K562 (cell line): ENCODE measurements at regions not wholly inside any gene's neighbourhood (a gene's known extent, or its start where the extent isn't known, plus 50 kb on each side); places are given as distances from the start of the nearest gene placed in this dataset.

Source experiments
- ATAC-seq: fragments of 200-7000 bp; cut with Tn5 transposase; 3 replicates; pipeline ENCODE4 v1.9.1; 2020; ENCODE audit warnings: moderate library complexity
- BruUV-seq: library from RNA; stranded (reverse); fragments of 400-500 nt; replicated peaks from 2 replicates; lab custom pipeline; 2021; lab: Mats Ljungman, UMichigan
- CTCF ChIA-PET: fragments of 300-600 bp; formaldehyde crosslinking; extraction: SDS; loops from one replicate; lab custom pipeline; 2021; ENCODE audit warnings: low intra/inter-chr PET ratio; lab: Yijun Ruan, JAX
- POLR2A ChIA-PET: fragments of 300-600, 350-650 bp; sonication (Branson Sonifier 250); formaldehyde crosslinking; extraction: SDS; loops from one replicate; lab custom pipeline; 2021; ENCODE audit warnings: antibody characterized with exemption, inconsistent platforms; lab: Yijun Ruan, JAX
- DNase-seq, 4 experiments: peaks; one replicate each; pipeline versions ENCODE4 v3.0.0 to v3.0.0-alpha.2; 2011 to 2018; ENCODE audit warnings: low spot score in 3 of 4, mixed read lengths in 3 of 4; ENCODE audit errors: extremely low read depth in 1 of 4
- FAIRE-seq: peaks from 2 replicates; lab custom pipeline; 2011; peaks lifted over from hg19 to GRCh38; lab: Jason Lieb, UNC
- H2AFZ ChIP-seq: 2 replicates; pipeline ENCODE4 v1.6.0; 2011; ENCODE audit warnings: low read depth, low read length, control low read depth, inconsistent platforms
- H3K27ac ChIP-seq: fragments of 200-600 bp; 3 replicates; pipeline ENCODE4 v1.8.0; 2011; ENCODE audit warnings: low read depth, mild to moderate bottlenecking, control low read depth, inconsistent platforms, low read length, moderate library complexity, mixed read lengths; ENCODE audit errors: extremely low read depth
- H3K27me3 ChIP-seq, 2 experiments: fragments of 300-600 bp in 1 of 2; 2 replicates in 1 of 2; 3 replicates in 1 of 2; pipeline versions ENCODE4 v1.6.0 to v1.8.0; 2011; ENCODE audit warnings: inconsistent platforms in 2 of 2, low read length in 2 of 2, mild to moderate bottlenecking in 1 of 2, mixed read lengths in 1 of 2, moderate library complexity in 1 of 2; ENCODE audit not compliant: control insufficient read depth in 2 of 2, insufficient read depth in 2 of 2
- H3K36me3 ChIP-seq: fragments of 300-600 bp; 3 replicates; pipeline ENCODE4 v1.8.0; 2011; ENCODE audit warnings: mild to moderate bottlenecking, low read length, inconsistent platforms; ENCODE audit not compliant: control insufficient read depth, insufficient read depth
- H3K4me1 ChIP-seq, 2 experiments: fragments of 200-600 bp in 1 of 2; replicated peaks in 1 of 2; 2 replicates in 1 of 2; 3 replicates in 1 of 2; pipeline versions ENCODE4 v1.5.1 to v1.8.0; 2011; ENCODE audit warnings: inconsistent platforms in 2 of 2, low read length in 2 of 2, mild to moderate bottlenecking in 1 of 2, mixed read lengths in 1 of 2, moderate library complexity in 1 of 2; ENCODE audit not compliant: control insufficient read depth in 2 of 2, insufficient read depth in 2 of 2
- H3K4me2 ChIP-seq: 2 replicates; pipeline ENCODE4 v1.6.1; 2011; ENCODE audit warnings: low read length, control low read depth, inconsistent platforms, mixed read lengths; ENCODE audit not compliant: insufficient read depth
- H3K4me3 ChIP-seq: fragments of 200-600 bp; sonication (generic), shearing (Covaris generic); 2 replicates; pipeline ENCODE4 v1.5.1; 2016; ENCODE audit warnings: control low read depth, inconsistent platforms
- H3K79me2 ChIP-seq: fragments of 200-600 bp; 3 replicates; pipeline ENCODE4 v1.8.0; 2011; ENCODE audit warnings: low read length, inconsistent platforms; ENCODE audit not compliant: control insufficient read depth, insufficient read depth
- H3K9ac ChIP-seq, 2 experiments: 2 replicates each; pipeline versions ENCODE4 v1.6.0 to v1.6.1; 2011; ENCODE audit warnings: low read depth in 2 of 2, low read length in 2 of 2, control low read depth in 1 of 2, inconsistent platforms in 1 of 2, mild to moderate bottlenecking in 1 of 2, mixed read lengths in 1 of 2; ENCODE audit not compliant: insufficient read depth in 1 of 2
- H3K9me1 ChIP-seq: one replicate; pipeline ENCODE4 v1.6.0; 2011; ENCODE audit warnings: inconsistent platforms, mild to moderate bottlenecking, low read length, moderate library complexity; ENCODE audit not compliant: control insufficient read depth, insufficient read depth
- H3K9me3 ChIP-seq: replicated peaks from 2 replicates; pipeline ENCODE4 v1.5.1; 2011; ENCODE audit warnings: low read depth, low read length, inconsistent platforms; ENCODE audit not compliant: control insufficient read depth, insufficient read depth
- H4K20me1 ChIP-seq: replicated peaks from 2 replicates; pipeline ENCODE4 v1.6.1; 2011; ENCODE audit warnings: low read length, inconsistent platforms, mixed read lengths; ENCODE audit not compliant: control insufficient read depth, insufficient read depth
- ATF2 ChIP-seq: sonication (generic); formaldehyde crosslinking; IDR thresholded peaks from 2 replicates; pipeline ENCODE4 v1.8.1; 2022; ENCODE audit warnings: missing genetic modification reagents
- DEAF1 ChIP-seq: fragments of 450-650 bp; formaldehyde crosslinking; IDR thresholded peaks from 2 replicates; pipeline ENCODE4 v1.4.0; 2020; ENCODE audit warnings: mild to moderate bottlenecking, moderate library complexity
- HEY1 ChIP-seq: fragments of 250-450 bp; sonication (Bioruptor Pico); IDR thresholded peaks from 2 replicates; pipeline ENCODE4 v1.5.0; 2020; ENCODE audit warnings: mild to moderate bottlenecking, moderate library complexity, borderline replicate concordance
- KAT2B ChIP-seq: IDR thresholded peaks from one replicate; pipeline ENCODE4 v1.6.1; 2012; ENCODE audit warnings: low read depth, mild to moderate bottlenecking, control low read depth, inconsistent platforms, low read length, moderate library complexity
- MCM7 ChIP-seq, 2 experiments: fragments of 450-650 bp; IDR thresholded peaks; 2 replicates each; pipeline ENCODE4 v1.6.1; 2016 to 2018
- RNF2 ChIP-seq: sonication (generic); IDR thresholded peaks from 2 replicates; pipeline ENCODE4 v1.6.1; 2016
- STAT6 ChIP-seq: sonication (generic); formaldehyde crosslinking; IDR thresholded peaks from 2 replicates; pipeline ENCODE4 v1.8.1; 2023; ENCODE audit warnings: mild to moderate bottlenecking, missing genetic modification reagents
- TCFL5 ChIP-seq: fragments of 250-450 bp; sonication (Bioruptor Pico); conservative IDR thresholded peaks from 2 replicates; pipeline ENCODE4 v1.6.1; 2021; ENCODE audit warnings: mild to moderate bottlenecking, moderate library complexity, matching md5 sums
- XRCC3 ChIP-seq: fragments of 450-650 bp; IDR thresholded peaks from 2 replicates; pipeline ENCODE4 v1.6.1; 2017; ENCODE audit warnings: mild to moderate bottlenecking, moderate library complexity
- ZC3H11A ChIP-seq: IDR thresholded peaks from 2 replicates; pipeline ENCODE4 v1.6.1; 2012; ENCODE audit warnings: low read depth, low read length, improper control_type of control experiment
- ZNF24 ChIP-seq: fragments of 450-650 bp; IDR thresholded peaks from 2 replicates; pipeline ENCODE4 v1.6.1; 2016
- ZNF280B ChIP-seq: fragments of 250-450 bp; sonication (Bioruptor Pico); IDR thresholded peaks from 2 replicates; pipeline ENCODE4 v1.5.1; 2021; ENCODE audit warnings: mild to moderate bottlenecking
- ZNF436 ChIP-seq: fragments of 250-450, 450-650 bp; sonication (Bioruptor Pico); formaldehyde crosslinking; IDR thresholded peaks from 2 replicates; pipeline ENCODE4 v1.7.0; 2020; ENCODE audit warnings: mild to moderate bottlenecking
- WGBS: fragments of 100-300 bp; shearing (Covaris generic); methylation state at CpG from one replicate; pipeline ENCODE4 v1.1.6; 2016; ENCODE audit warnings: low coverage, mixed read lengths; ENCODE audit not compliant: insufficient coverage; ENCODE audit errors: missing lambda C conversion rate; 5-methylcytosine and 5-hydroxymethylcytosine counted together
- in situ Hi-C: fragments of 300-500 bp; cut with MboI; formaldehyde crosslinking; loops from 4 replicates; pipeline ENCODE4 v1.15.0; 2018; ENCODE audit warnings: inconsistent platforms, mixed read lengths
- intact Hi-C: fragments of 100-400 bp; cut with micrococcal nuclease; formaldehyde crosslinking; loops from 2 replicates; pipeline ENCODE4 v1.14.2; 2022

- intact Hi-C loops: no loop called here
- Histone ChIP-seq H3K27me3 (no peaks in the 10 kb centered on the region), H3K79me2 (no peaks in the 10 kb centered on the region), H4K20me1 (no peaks in the 10 kb centered on the region), H3K4me2 (no peak overlapping the region), H3K9me1 (no peaks in the 10 kb centered on the region), H3K9ac (no peak overlapping the region), H2AFZ (no peak overlapping the region), H3K36me3 (no peaks in the 10 kb centered on the region), H3K27ac (no peak overlapping the region), H3K4me3 (no peak overlapping the region), H3K9me3 (no peaks in the 10 kb centered on the region), H3K4me1 (no peaks in the 10 kb centered on the region)
- ATAC-seq (no peak), FAIRE-seq (no peak), DNase-seq (no peak)
- WGBS: 2% methylated on average over 2 of the region's 2 CpGs
- in situ Hi-C loops: no loop called here
- POLR2A ChIA-PET: no interaction called here
- TF ChIP-seq ZNF280B (CRISPR knock-in tag) (no peak), KAT2B (no peak), STAT6 (CRISPR knock-in tag) (no peak), ATF2 (CRISPR knock-in tag) (no peak), MCM7 (IDR thresholded peaks at IDR 0.05) (no peak), ZNF436 (no peak), TCFL5 (CRISPR knock-in tag) (no peak), HEY1 (no peak), RNF2 (no peak), DEAF1 (CRISPR knock-in tag) (no peak), ZNF24 (no peak), XRCC3 (no peak), ZC3H11A (no peak)
- no TSS peak for BruUV-seq
- CTCF ChIA-PET: no interaction called here
Measured at GRCh38 chr5:116673453-116673852, 98.8 kb upstream of the SEMA6A start.
